ENCODE measurements at regions not wholly inside any gene's neighbourhood (a gene's known extent, or its start where the extent isn't known, plus 50 kb on each side); places are given as distances from the start of the nearest gene placed in this dataset.
A peak's percentile ranks its signal among the peaks of the same experiment; 100 is the strongest.

- TF ChIP-seq CTCF (IDR thresholded peaks at IDR 0.05; ENCODE audit: control extremely low read depth, extremely low read depth), result no peak
Measured at GRCh38 chr16:73396556-73396955, 348.6 kb upstream of the ZFHX3 start.

GRCh38 chr16:73390936-73391335 is 343.0 kb upstream of the ZFHX3 start:
- no peak for ATAC-seq (ENCODE audit: insufficient read depth, low FRiP score)

More at GRCh38 chr16:73396556-73396955, 348.6 kb upstream of the ZFHX3 start:
- 45 to 62% methylated on average over 3 of the region's 3 CpGs for WGBS, 2 donors
- Histone ChIP-seq H3K9ac (ENCODE audit: insufficient read depth in 1 of 2, low read length in 2 of 2) (no peak overlapping the region), H3K4me3 (no peak overlapping the region), H3K27me3 (ENCODE audit: control insufficient read depth in 3 of 3, insufficient read depth in 3 of 3, low read length in 2 of 3) (no peaks in the 10 kb centered on the region), H3K27ac (ENCODE audit: low read depth in 1 of 2, low read length in 1 of 2) (no peak overlapping the region), H3K9me3 (ENCODE audit: control insufficient read depth in 4 of 4, insufficient read depth in 3 of 4, low read length in 3 of 4) (no peaks in the 10 kb centered on the region), H3K36me3 (ENCODE audit: control insufficient read depth in 4 of 4, insufficient read depth in 4 of 4, low read length in 4 of 4) (no peaks in the 10 kb centered on the region), H3K4me1 (ENCODE audit: control insufficient read depth in 5 of 5, insufficient read depth in 5 of 5, low read length in 5 of 5) (peaks cover 0 to 2% (median 0%) of the 10 kb centered on the region in 5 donors)
- ATAC-seq (ENCODE audit: insufficient read depth, low FRiP score), result no peak
- no peak for DNase-seq

GRCh38 chr16:73390491-73390890 is 342.6 kb upstream of the ZFHX3 start:
- DNase-seq, result no peak
- no peak overlapping the region for H3K9ac ChIP-seq (ENCODE audit: insufficient read depth in 1 of 2, low read length in 2 of 2)
- no peak for TF ChIP-seq CTCF (IDR thresholded peaks at IDR 0.05; ENCODE audit: control extremely low read depth, extremely low read depth)
- no peaks in the 10 kb centered on the region for H3K27me3 ChIP-seq (ENCODE audit: control insufficient read depth in 3 of 3, insufficient read depth in 3 of 3, low read length in 2 of 3)
- 91 to 95% methylated on average over 5 of the region's 5 CpGs for WGBS, 2 donors
- peaks cover 0 to 4% (median 0%) of the 10 kb centered on the region in 5 donors for H3K4me1 ChIP-seq (ENCODE audit: control insufficient read depth in 5 of 5, insufficient read depth in 5 of 5, low read length in 5 of 5)
- H3K9me3 ChIP-seq (ENCODE audit: control insufficient read depth in 4 of 4, insufficient read depth in 3 of 4, low read length in 3 of 4), result no peaks in the 10 kb centered on the region
- H3K4me3 ChIP-seq, result no peak overlapping the region
- no peaks in the 10 kb centered on the region for H3K36me3 ChIP-seq (ENCODE audit: control insufficient read depth in 4 of 4, insufficient read depth in 4 of 4, low read length in 4 of 4)
- no peak overlapping the region for H3K27ac ChIP-seq (ENCODE audit: low read depth in 1 of 2, low read length in 1 of 2)
- no peak for ATAC-seq (ENCODE audit: insufficient read depth, low FRiP score)

More at GRCh38 chr16:73390936-73391335, 343.0 kb upstream of the ZFHX3 start:
- Histone ChIP-seq H3K27me3 (ENCODE audit: control insufficient read depth in 3 of 3, insufficient read depth in 3 of 3, low read length in 2 of 3) (no peaks in the 10 kb centered on the region), H3K4me3 (no peak overlapping the region), H3K4me1 (ENCODE audit: control insufficient read depth in 5 of 5, insufficient read depth in 5 of 5, low read length in 5 of 5) (peaks cover 0 to 4% (median 0%) of the 10 kb centered on the region in 5 donors), H3K27ac (ENCODE audit: low read depth in 1 of 2, low read length in 1 of 2) (no peak overlapping the region), H3K36me3 (ENCODE audit: control insufficient read depth in 4 of 4, insufficient read depth in 4 of 4, low read length in 4 of 4) (no peaks in the 10 kb centered on the region), H3K9me3 (ENCODE audit: control insufficient read depth in 4 of 4, insufficient read depth in 3 of 4, low read length in 3 of 4) (no peaks in the 10 kb centered on the region), H3K9ac (ENCODE audit: insufficient read depth in 1 of 2, low read length in 2 of 2) (no peak overlapping the region)
- no peak for TF ChIP-seq CTCF (IDR thresholded peaks at IDR 0.05; ENCODE audit: control extremely low read depth, extremely low read depth)
- 90 to 94% methylated on average over 6 of the region's 6 CpGs for WGBS, 2 donors
- DNase-seq, result no peak

DNA sequence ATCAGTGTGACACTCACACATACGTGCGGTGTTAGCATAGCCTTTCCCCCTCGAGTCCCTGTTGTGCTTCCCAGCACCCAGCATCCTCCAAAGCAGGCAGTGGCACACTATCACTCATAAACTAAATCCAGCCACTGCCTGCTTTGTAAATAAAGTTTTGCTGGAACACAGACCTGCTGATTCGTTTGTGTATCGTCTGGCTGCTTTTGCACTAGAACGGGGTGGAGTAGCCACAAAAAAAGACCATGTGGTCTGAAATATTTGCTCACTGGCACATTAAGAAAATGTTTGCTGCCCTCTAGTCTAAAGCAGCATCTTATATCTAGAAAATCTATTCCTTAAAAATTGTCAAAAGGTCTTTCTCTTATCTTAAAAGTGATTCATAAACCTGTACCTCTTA is 341.2 kb upstream of the ZFHX3 start:
- H3K4me3 ChIP-seq, result no peak overlapping the region
- no peaks in the 10 kb centered on the region for H3K27me3 ChIP-seq (ENCODE audit: control insufficient read depth in 3 of 3, insufficient read depth in 3 of 3, low read length in 2 of 3)
- peaks cover 0 to 4% (median 0%) of the 10 kb centered on the region in 5 donors for H3K4me1 ChIP-seq (ENCODE audit: control insufficient read depth in 5 of 5, insufficient read depth in 5 of 5, low read length in 5 of 5)
- ATAC-seq (ENCODE audit: insufficient read depth, low FRiP score), result no peak
- DNase-seq, result peak in 2 of 3 donors; percentile 31 to 41
- 63 to 74% methylated on average over 6 of the region's 6 CpGs for WGBS, 2 donors
- H3K36me3 ChIP-seq (ENCODE audit: control insufficient read depth in 4 of 4, insufficient read depth in 4 of 4, low read length in 4 of 4), result no peaks in the 10 kb centered on the region
- H3K9ac ChIP-seq (ENCODE audit: insufficient read depth in 1 of 2, low read length in 2 of 2), result no peak overlapping the region
- H3K9me3 ChIP-seq (ENCODE audit: control insufficient read depth in 4 of 4, insufficient read depth in 3 of 4, low read length in 3 of 4), result no peaks in the 10 kb centered on the region
- TF ChIP-seq CTCF (IDR thresholded peaks at IDR 0.05; ENCODE audit: control extremely low read depth, extremely low read depth), result no peak
- no peak overlapping the region for H3K27ac ChIP-seq (ENCODE audit: low read depth in 1 of 2, low read length in 1 of 2)

All from lung (tissue), 11 donors.